GM15510 (cell line): ENCODE measurements at regions not wholly inside any gene's neighbourhood (a gene's known extent, or its start where the extent isn't known, plus 50 kb on each side); places are given as distances from the start of the nearest gene placed in this dataset.

ENCODE experiments used
- POLR2A ChIP-seq: IDR thresholded peaks from 3 replicates; pipeline ENCODE4 v1.6.1; 2011; ENCODE audit warnings: borderline replicate concordance; ENCODE audit not compliant: insufficient read length; ENCODE audit errors: extremely low read depth

DNA sequence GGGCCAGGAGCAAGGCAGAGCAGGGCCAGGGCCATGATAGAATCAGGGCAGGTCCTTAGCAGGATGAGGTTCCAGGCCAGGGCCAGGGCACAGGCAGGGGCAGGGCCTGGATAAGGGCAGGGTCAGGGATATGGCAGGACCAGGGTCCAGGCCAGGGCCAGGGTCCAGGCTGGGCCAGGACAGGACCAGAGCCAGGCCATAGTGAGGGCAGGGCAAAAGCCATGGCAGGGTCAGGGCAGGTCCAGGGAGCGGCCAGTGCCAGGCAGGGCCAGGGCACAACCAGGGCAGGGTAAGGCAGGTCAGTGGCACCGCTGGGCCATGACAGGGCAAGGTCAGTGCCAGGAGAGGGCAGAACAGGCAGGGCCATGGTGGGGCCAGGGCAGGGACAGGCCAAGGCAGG, 152.2 kb downstream of the LIPI start:
- TF ChIP-seq POLR2A: no peak

DNA sequence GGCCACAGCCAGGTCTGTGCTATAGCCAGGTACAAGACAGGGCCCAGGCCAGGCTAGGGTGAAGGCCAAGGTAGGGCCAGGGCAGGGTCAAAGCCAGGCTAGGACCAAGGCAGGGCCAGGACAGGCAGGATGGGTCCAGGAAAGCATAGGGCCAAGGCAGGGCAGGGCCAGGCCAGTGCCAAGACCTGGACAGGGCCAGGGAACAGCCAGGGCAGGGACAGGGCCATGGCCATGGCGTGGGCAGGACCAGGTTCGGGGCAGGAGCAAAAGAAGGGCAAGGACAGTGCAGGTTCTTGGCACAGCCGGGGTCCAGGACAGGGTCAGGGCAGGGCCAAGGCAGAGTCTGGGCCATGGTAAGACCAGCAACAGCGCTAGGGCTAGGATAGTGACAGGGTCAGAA, 153.4 kb downstream of the LIPI start:
- no peak for TF ChIP-seq POLR2A

DNA sequence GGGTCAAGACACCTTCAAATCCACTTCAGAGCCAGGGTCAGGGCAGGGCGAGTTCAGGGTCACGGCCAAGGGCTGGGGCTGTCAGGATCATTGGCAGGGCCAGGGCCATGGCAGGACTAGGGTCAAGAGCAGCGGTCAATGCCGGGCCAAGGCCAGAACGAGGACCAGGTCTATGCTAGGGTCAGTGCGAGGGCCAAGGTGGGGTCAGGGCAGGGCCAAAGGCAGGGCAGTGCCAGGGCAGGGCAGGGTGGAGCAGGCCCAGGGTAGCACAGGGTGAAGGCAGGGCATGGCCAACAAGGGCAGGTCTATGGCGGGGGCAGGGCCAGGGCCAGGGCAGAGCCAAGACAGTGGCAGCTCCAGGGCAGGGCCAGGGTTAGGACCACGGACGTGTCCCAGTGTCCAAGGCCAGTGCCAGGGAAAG, 154.0 kb downstream of the LIPI start:
- no peak for TF ChIP-seq POLR2A

DNA sequence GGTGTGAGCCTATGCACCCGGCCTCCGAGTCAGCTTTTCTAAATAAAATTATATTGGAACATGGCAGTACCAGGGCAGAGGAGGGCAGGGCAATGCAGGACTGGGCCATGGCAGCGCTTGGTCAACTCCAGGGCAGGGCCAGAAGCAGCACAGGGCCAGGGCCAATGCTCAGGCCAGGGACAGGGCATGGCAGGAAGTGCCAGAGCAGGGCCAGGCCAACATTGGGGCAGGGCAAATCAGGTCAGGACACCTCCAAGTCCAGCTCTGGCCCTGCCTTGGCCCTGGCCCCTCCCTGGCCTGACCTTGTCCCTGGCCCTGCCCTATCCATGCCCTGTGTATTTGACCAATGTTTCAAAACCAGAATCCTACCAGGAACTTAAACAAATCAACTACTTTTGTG, 156.1 kb downstream of the LIPI start:
- TF ChIP-seq POLR2A: no peak

DNA sequence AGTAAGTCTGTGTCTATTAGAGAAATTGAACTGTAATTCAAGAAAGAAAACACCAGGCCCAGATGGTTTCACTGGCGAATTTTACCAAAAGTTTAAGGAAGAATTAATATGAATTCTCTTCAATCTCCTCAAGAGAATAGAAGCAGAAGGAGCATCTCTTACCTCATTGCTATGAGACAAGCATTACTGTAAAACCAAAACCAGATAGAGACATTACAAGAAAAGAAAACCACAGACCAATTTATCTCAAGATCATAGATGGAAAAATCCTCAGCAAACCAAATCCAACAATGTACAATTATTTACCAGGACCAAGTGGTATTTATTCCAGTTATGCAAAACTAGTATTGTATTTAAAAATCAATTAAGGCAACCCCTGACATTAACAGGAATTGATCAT, 160.6 kb downstream of the LIPI start:
- no peak for TF ChIP-seq POLR2A

DNA sequence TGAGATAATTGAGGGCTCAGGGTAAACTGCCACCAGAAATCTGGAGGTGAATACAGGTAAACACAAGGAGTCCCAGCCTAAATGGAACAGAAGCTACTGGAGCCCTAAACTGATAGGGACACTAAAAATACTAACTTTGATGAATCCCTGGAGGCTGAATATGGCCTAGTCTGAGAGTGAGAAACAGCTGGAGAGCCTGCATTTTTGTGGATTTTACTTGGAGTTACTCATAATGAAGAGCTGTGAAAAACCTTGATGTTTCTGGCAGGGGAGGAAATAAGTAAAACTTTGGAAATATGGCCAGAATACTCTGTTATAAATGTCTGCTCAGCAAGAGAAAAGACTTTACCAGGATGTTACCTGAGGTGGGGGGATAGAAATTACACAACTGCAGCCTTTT, 164.4 kb downstream of the LIPI start:
- TF ChIP-seq POLR2A: no peak

DNA sequence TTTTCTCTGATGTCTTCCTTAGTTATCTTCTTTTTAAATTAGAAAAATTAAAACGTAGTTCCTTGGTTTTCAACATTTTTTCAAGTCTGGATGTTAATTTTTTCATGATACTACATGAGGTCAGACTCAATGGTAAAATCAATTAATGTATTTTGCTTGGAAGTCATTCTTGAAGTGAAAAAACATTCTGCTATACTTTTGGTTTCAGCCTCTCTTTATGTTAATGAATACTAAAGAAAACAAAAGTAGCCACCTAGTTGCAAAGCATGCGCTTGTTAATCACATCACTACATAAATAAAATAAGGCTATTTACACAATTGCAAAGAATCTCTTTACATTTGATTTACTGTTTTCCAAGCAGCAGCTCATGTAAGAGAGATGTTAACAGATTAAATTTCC, 170.4 kb downstream of the LIPI start:
- TF ChIP-seq POLR2A: no peak

DNA sequence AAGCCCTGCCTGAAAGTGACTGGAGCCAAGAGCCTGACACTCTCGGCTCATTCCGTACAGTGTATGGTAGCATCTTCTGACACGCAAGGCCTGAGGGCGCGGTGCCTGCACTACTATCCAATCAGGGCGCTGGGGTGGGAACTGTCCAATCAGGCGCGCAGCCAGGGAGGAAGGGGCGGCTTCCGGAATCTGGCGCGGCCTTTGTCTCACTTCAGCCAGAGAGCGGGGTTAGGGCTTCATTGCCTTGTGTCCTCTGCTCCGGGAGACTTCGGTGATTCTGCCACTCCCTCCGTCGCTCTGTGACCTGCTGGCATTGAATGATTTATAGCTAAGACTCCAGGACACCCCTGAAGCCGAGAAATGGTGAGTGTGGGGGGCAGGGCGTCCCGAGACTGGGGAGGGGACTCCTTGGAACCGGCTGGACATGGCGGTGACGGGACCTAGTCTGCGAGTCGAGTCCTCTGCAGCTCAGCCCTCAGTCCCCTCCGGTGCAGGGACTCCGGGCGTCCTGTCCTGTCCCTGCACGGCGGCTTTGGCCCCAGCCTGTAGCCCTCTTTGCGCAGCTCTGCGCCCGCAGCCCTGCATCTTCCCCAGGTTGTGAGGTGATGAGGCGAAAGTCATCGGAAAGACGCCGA, 183.4 kb downstream of the LIPI start:
- peak; percentile 52 for TF ChIP-seq POLR2A

DNA sequence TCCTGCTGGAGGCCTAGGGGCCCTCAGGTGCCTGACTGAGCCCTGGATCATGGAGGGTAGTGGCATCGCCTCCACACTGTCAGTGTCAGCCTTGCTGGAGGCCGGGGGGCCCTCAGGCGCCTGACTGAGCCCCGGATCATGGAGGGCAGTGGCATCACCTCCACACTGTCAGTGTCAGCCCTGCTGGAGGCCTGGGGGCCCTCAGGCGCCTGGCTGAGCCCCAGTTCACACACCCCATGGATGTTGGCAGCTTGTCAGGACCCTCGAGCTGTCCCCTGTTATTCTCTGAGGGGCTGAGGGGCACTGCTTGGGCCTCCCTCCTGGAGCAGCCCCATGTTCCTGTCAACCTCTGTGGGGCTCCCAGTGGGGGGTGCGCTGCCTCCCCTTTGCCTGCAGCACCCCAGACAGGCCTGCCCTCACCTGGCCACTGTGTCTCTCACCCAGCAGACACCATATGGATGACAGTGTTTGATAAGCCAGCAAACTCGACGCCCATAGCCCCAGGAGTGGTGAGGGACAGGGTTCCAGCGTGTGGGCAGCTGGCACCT, 197.6 kb downstream of the LIPI start:
- TF ChIP-seq POLR2A: no peak

DNA sequence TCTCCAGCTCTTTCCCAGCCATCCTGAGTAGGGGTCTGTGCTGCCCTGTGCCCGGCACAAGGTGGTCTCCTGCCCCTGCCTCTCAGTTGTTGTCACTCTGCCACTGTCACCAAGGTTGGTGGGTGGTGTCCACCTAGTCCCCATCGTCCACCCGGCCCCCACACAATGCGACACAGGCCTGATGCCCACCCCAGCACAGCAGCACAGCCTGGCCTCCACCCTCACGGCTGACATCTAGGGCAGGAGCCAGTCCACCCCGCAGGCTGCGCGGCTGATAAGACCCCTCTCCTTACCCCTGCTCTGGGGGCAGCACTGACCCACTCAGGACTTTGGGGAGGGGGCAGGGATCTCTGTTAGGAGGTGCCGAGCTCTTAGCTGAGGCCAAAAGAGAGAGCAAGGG, 198.3 kb downstream of the LIPI start:
- TF ChIP-seq POLR2A: no peak

DNA sequence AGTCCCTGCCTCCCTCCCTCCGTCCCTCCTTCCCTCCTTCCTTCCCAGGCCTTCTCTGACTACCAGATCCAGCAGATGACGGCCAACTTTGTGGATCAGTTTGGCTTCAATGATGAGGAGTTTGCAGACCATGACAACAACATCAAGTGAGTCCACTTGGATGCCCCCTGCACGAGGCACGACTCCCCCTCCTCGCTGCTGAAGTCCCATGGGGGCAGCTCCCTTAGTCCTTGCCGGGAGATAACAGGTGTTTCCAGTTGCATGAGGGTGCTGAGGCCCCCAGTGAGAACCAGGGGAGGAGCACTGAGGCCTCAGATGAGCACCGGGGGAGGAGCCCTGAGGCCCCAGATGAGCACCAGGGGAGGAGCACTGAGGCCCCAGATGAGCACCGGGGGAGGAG, 200.0 kb downstream of the LIPI start:
- no peak for TF ChIP-seq POLR2A

DNA sequence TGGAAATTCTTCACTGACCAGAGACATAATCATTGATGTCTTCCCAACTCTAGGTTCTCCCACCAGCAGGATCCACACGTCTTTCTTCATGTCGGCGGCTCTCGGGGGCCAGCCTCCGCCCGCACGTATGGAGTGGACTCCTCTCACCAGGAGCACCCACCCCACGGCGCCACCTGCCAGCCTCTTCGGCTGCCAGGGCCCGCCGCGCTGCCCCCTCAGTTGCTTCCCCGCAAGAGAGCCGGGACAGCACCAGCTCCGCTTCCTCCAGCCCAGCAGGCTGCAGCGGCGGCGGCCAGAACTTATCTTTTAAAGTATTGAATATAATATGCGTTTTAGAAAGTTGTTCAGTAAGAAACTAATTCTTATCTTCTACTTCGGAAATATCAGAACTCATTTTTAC, 273.5 kb downstream of the LIPI start:
- no peak for TF ChIP-seq POLR2A

DNA sequence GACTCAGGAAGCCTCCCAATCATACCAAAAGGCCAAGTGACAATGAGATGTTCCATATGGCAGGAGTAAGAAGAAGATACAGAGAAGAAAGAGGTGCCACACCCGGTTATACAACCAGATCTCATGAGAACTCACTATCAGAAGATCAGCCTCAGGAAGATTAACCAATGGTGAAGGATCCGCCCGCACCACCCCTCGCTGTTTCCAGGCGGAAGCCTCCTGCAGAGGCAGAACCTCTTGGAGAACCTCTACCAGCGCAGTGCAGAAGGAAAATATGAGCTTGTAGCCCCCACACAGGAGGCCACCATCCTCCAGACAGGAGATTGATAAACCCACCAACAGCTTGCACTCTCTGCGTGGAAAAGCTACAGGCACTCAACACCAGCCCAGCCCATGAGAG, 245.1 kb downstream of the POTED start:
- no peak for TF ChIP-seq POLR2A

DNA sequence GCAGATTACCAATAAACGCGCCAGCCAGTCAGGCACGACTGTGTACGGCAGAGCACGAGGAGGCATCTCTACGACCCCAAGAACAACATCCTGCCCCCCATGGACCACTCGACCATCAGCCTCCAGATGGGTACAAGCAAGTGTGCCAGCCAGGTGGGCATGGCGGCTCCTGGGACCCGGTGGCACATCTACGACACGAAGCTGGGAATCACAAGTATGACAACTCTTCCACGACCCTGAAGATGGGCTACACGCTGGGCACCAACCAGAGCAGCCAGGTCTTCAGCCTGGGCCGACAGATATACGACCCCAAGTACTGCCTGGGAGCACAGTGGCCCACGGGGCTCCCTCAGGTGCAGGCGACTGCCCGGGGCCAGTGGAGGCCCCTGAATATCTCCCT, 217.6 kb downstream of the POTED start:
- no peak for TF ChIP-seq POLR2A
